ENCODE measurements at regions not wholly inside any gene's neighbourhood (a gene's known extent, or its start where the extent isn't known, plus 50 kb on each side); places are given as distances from the start of the nearest gene placed in this dataset.

GRCh38 chr5:155938051-155938450 is 388.9 kb upstream of the SGCD start:
- Histone ChIP-seq H3K4me1 (ENCODE audit: insufficient read depth, low read length) (no peaks in the 10 kb centered on the region), H3K9ac (ENCODE audit: low read depth, low read length) (no peak overlapping the region), H3K27ac (ENCODE audit: low read length) (no peak overlapping the region), H3K27me3 (ENCODE audit: insufficient read depth, low read length) (no peaks in the 10 kb centered on the region), H3K36me3 (ENCODE audit: insufficient read depth, low read depth, low read length) (no peaks in the 10 kb centered on the region), H3K4me3 (ENCODE audit: low read length) (no peak overlapping the region), H3K9me3 (ENCODE audit: insufficient read depth, low read depth, low read length) (no peaks in the 10 kb centered on the region)

- Histone ChIP-seq H3K9ac (ENCODE audit: low read depth, low read length) (no peak overlapping the region), H3K4me3 (ENCODE audit: low read length) (no peak overlapping the region), H3K27me3 (ENCODE audit: insufficient read depth, low read length) (no peaks in the 10 kb centered on the region), H3K4me1 (ENCODE audit: insufficient read depth, low read length) (no peaks in the 10 kb centered on the region), H3K9me3 (ENCODE audit: insufficient read depth, low read depth, low read length) (no peaks in the 10 kb centered on the region), H3K36me3 (ENCODE audit: insufficient read depth, low read depth, low read length) (no peaks in the 10 kb centered on the region), H3K27ac (ENCODE audit: low read length) (no peak overlapping the region)
Measured at GRCh38 chr5:155941340-155941739, 385.6 kb upstream of the SGCD start.

GRCh38 chr5:155943516-155944407 is 383.2 kb upstream of the SGCD start:
- Histone ChIP-seq H3K36me3 (ENCODE audit: insufficient read depth, low read depth, low read length) (no peaks in the 10 kb centered on the region), H3K4me1 (ENCODE audit: insufficient read depth, low read length) (no peaks in the 10 kb centered on the region), H3K4me3 (ENCODE audit: low read length) (no peak overlapping the region), H3K27ac (ENCODE audit: low read length) (no peak overlapping the region), H3K27me3 (ENCODE audit: insufficient read depth, low read length) (no peaks in the 10 kb centered on the region), H3K9ac (ENCODE audit: low read depth, low read length) (no peak overlapping the region), H3K9me3 (ENCODE audit: insufficient read depth, low read depth, low read length) (no peaks in the 10 kb centered on the region)

GRCh38 chr5:155947394-155948062 is 379.4 kb upstream of the SGCD start:
- no peaks in the 10 kb centered on the region for H3K36me3 ChIP-seq (ENCODE audit: insufficient read depth, low read depth, low read length)
- H3K27me3 ChIP-seq (ENCODE audit: insufficient read depth, low read length): no peaks in the 10 kb centered on the region
- H3K27ac ChIP-seq (ENCODE audit: low read length): no peak overlapping the region
- H3K4me3 ChIP-seq (ENCODE audit: low read length): no peak overlapping the region
- no peak overlapping the region for H3K9ac ChIP-seq (ENCODE audit: low read depth, low read length)
- no peaks in the 10 kb centered on the region for H3K9me3 ChIP-seq (ENCODE audit: insufficient read depth, low read depth, low read length)
- H3K4me1 ChIP-seq (ENCODE audit: insufficient read depth, low read length): no peaks in the 10 kb centered on the region; the same call in 1 of the 2 replicates

DNA sequence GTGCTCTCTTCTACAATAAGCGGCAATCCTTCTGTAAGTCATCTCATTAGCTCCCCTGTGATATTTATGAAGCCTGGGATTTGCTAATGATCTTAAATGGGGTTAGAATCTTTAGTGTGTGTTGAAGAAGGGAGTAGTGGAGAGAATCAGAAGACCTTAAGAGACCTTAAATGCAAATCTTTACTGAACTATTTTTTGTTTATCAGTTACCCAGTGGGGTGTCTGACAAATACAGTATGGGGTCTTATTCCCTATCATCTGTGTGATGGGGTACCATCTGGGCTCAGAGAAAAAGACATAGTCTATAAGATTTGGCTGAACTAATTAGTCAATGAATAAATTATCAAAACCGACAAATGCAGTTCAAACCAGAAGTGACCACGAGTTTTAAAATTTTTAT is 378.4 kb upstream of the SGCD start:
- no peaks in the 10 kb centered on the region for H3K36me3 ChIP-seq (ENCODE audit: insufficient read depth, low read depth, low read length)
- no peaks in the 10 kb centered on the region for H3K9me3 ChIP-seq (ENCODE audit: insufficient read depth, low read depth, low read length)
- no peak overlapping the region for H3K4me3 ChIP-seq (ENCODE audit: low read length)
- peaks cover 6% of the 10 kb centered on the region; the same call in 1 of the 2 replicates for H3K4me1 ChIP-seq (ENCODE audit: insufficient read depth, low read length)
- no peak overlapping the region for H3K27ac ChIP-seq (ENCODE audit: low read length)
- H3K9ac ChIP-seq (ENCODE audit: low read depth, low read length): no peak overlapping the region
- H3K27me3 ChIP-seq (ENCODE audit: insufficient read depth, low read length): no peaks in the 10 kb centered on the region

GRCh38 chr5:155952486-155953089 is 374.4 kb upstream of the SGCD start:
- H3K4me1 ChIP-seq (ENCODE audit: insufficient read depth, low read length): peaks cover 6% of the 10 kb centered on the region; the same call in 1 of the 2 replicates

GRCh38 chr5:155953335-155953734 is 373.6 kb upstream of the SGCD start:
- H3K9ac ChIP-seq (ENCODE audit: low read depth, low read length): no peak overlapping the region
- H3K9me3 ChIP-seq (ENCODE audit: insufficient read depth, low read depth, low read length): no peaks in the 10 kb centered on the region
- H3K36me3 ChIP-seq (ENCODE audit: insufficient read depth, low read depth, low read length): no peaks in the 10 kb centered on the region
- H3K27me3 ChIP-seq (ENCODE audit: insufficient read depth, low read length): no peaks in the 10 kb centered on the region
- no peak overlapping the region for H3K27ac ChIP-seq (ENCODE audit: low read length)
- H3K4me3 ChIP-seq (ENCODE audit: low read length): no peak overlapping the region
- H3K4me1 ChIP-seq (ENCODE audit: insufficient read depth, low read length): peaks cover 6% of the 10 kb centered on the region; the same call in 1 of the 2 replicates

More at GRCh38 chr5:155952486-155953089, 374.4 kb upstream of the SGCD start:
- H3K9me3 ChIP-seq (ENCODE audit: insufficient read depth, low read depth, low read length): no peaks in the 10 kb centered on the region
- H3K27ac ChIP-seq (ENCODE audit: low read length): no peak overlapping the region
- H3K4me3 ChIP-seq (ENCODE audit: low read length): no peak overlapping the region
- no peaks in the 10 kb centered on the region for H3K27me3 ChIP-seq (ENCODE audit: insufficient read depth, low read length)
- H3K9ac ChIP-seq (ENCODE audit: low read depth, low read length): no peak overlapping the region
- H3K36me3 ChIP-seq (ENCODE audit: insufficient read depth, low read depth, low read length): no peaks in the 10 kb centered on the region

DNA sequence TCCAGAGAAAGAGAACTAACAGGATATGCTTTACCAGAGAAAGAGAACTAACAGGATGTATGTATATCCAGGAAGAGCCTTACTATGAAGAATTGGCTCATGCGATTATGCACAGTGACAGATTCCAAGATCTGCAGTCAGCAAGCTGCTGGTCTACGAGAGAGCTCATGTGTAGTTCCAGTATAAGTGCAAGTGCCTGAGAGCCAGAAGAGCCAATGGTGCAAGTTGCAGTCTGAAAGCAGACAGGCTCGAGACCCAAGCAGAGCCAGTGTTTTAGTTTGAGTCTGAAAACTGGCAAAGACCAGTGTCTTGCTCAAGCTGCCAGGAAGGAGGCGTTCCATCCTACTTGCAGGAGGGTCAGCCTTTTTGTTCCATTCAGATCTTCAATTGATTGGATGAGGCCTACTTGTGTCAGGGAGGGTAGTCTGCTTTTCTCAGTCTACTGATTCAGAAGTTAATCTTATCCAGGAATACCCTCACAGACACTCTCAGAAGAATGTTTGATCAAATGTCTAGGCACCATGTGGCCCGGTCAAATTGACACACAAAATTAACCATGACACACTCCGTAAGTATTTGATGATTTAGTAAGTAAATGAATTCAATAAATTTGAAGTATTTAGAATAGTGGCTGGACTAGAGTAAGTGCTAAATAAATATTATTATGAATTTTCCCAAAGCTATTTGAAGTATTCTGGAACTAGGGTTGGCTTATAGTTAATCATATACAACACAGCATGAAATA is 372.1 kb upstream of the SGCD start:
- Histone ChIP-seq H3K9me3 (ENCODE audit: insufficient read depth, low read depth, low read length) (no peaks in the 10 kb centered on the region), H3K4me1 (ENCODE audit: insufficient read depth, low read length) (peaks cover 6% of the 10 kb centered on the region; the same call in 1 of the 2 replicates), H3K27me3 (ENCODE audit: insufficient read depth, low read length) (no peaks in the 10 kb centered on the region), H3K27ac (ENCODE audit: low read length) (no peak overlapping the region), H3K4me3 (ENCODE audit: low read length) (no peak overlapping the region), H3K9ac (ENCODE audit: low read depth, low read length) (no peak overlapping the region), H3K36me3 (ENCODE audit: insufficient read depth, low read depth, low read length) (no peaks in the 10 kb centered on the region)

DNA sequence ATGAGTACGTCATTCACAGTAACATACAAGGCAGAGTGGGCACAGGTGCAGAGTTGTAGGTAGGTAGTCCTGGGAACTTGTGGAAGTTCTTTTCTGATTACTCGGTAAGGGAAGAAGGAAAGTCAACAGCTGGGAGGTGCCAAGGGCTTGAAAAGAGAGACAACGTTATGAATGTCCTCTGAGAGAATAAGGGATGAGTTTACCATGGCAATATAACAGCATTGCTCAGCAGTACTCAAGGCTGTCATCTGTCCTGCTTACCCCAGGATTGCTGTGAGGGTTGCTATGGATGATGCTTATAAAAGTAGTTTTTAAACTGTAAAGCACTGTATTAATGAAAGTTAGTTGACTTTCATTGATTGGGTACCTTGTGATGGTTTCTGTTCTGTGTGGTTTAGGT is 369.1 kb upstream of the SGCD start:
- Histone ChIP-seq H3K4me3 (ENCODE audit: low read length) (no peak overlapping the region), H3K27ac (ENCODE audit: low read length) (no peak overlapping the region)

GRCh38 chr5:155959082-155959481 is 367.9 kb upstream of the SGCD start:
- H3K9ac ChIP-seq (ENCODE audit: low read depth, low read length): no peak overlapping the region
- no peak overlapping the region for H3K4me3 ChIP-seq (ENCODE audit: low read length)
- H3K27me3 ChIP-seq (ENCODE audit: insufficient read depth, low read length): no peaks in the 10 kb centered on the region
- no peaks in the 10 kb centered on the region for H3K4me1 ChIP-seq (ENCODE audit: insufficient read depth, low read length)
- no peaks in the 10 kb centered on the region for H3K36me3 ChIP-seq (ENCODE audit: insufficient read depth, low read depth, low read length)
- H3K9me3 ChIP-seq (ENCODE audit: insufficient read depth, low read depth, low read length): no peaks in the 10 kb centered on the region
- no peak overlapping the region for H3K27ac ChIP-seq (ENCODE audit: low read length)

More for the DNA sequence above, 369.1 kb upstream of the SGCD start:
- Histone ChIP-seq H3K9me3 (ENCODE audit: insufficient read depth, low read depth, low read length) (no peaks in the 10 kb centered on the region), H3K4me1 (ENCODE audit: insufficient read depth, low read length) (peaks cover 6% of the 10 kb centered on the region; the same call in 1 of the 2 replicates), H3K36me3 (ENCODE audit: insufficient read depth, low read depth, low read length) (no peaks in the 10 kb centered on the region), H3K9ac (ENCODE audit: low read depth, low read length) (no peak overlapping the region), H3K27me3 (ENCODE audit: insufficient read depth, low read length) (no peaks in the 10 kb centered on the region)

DNA sequence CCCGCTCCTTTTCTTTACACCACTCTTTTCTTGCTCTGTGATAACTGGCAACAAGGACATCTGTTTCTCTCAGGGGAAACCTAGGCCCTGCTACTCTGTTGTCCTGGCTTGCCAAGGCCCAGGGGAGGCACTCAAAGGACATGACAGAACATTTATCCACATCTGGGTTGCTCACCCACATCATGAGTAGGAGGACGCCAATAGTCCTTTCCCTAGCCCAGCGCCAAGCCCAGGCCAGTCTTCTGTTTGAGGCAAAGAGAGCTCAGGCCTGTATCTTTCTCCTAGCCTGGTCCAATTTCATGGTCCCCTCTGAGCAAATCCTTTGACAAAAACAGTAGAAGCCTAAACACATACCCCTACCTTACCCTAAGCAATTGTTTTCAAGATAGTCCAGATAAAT is 366.8 kb upstream of the SGCD start:
- H3K27ac ChIP-seq (ENCODE audit: low read length): no peak overlapping the region

More for the DNA sequence above, 366.8 kb upstream of the SGCD start:
- Histone ChIP-seq H3K27me3 (ENCODE audit: insufficient read depth, low read length) (no peaks in the 10 kb centered on the region), H3K4me1 (ENCODE audit: insufficient read depth, low read length) (no peaks in the 10 kb centered on the region), H3K36me3 (ENCODE audit: insufficient read depth, low read depth, low read length) (no peaks in the 10 kb centered on the region), H3K4me3 (ENCODE audit: low read length) (no peak overlapping the region), H3K9ac (ENCODE audit: low read depth, low read length) (no peak overlapping the region), H3K9me3 (ENCODE audit: insufficient read depth, low read depth, low read length) (no peaks in the 10 kb centered on the region)
